Gastroesophageal sphincter (tissue), 4 donors: ENCODE measurements at regions not wholly inside any gene's neighbourhood (a gene's known extent, or its start where the extent isn't known, plus 50 kb on each side); places are given as distances from the start of the nearest gene placed in this dataset.

ENCODE experiments used
- ATAC-seq: fragments of 150-250 bp; one replicate; pipeline ENCODE4 v1.9.1; 2016; ENCODE audit warnings: mild to moderate bottlenecking, moderate library complexity
- H3K27ac ChIP-seq, 4 donors: fragments of 200-600 bp; sonication (generic) in 3 of 4; 1 replicate in 3 of 4; 2 replicates in 1 of 4; pipeline ENCODE4 v1.5.1; 2016 to 2019
- H3K27me3 ChIP-seq: fragments of 200-600 bp; sonication (generic); one replicate; pipeline ENCODE4 v1.5.1; 2019
- H3K36me3 ChIP-seq, 2 donors: fragments of 200-600 bp; sonication (generic); one replicate each; pipeline ENCODE4 v1.5.1; 2019; ENCODE audit warnings: control low read depth in 1 of 2
- H3K4me1 ChIP-seq, 3 donors: fragments of 200-600 bp; sonication (generic); 1 replicate in 2 of 3; 2 replicates in 1 of 3; pipeline ENCODE4 v1.5.1; 2016 to 2019; ENCODE audit warnings: control low read depth in 2 of 3
- H3K4me3 ChIP-seq, 2 donors: fragments of 200-600 bp; sonication (generic); one replicate each; pipeline ENCODE4 v1.5.1; 2019; ENCODE audit warnings: mild to moderate bottlenecking in 1 of 2, moderate library complexity in 1 of 2
- H3K9me3 ChIP-seq, 3 donors: fragments of 200-600 bp; sonication (generic); one replicate each; pipeline ENCODE4 v1.5.1; 2017 to 2019; ENCODE audit warnings: control low read depth in 2 of 3
- CTCF ChIP-seq, 4 experiments: fragments of 200-600 bp in 2 of 4; fragments of 450-650 bp in 2 of 4; sonication (generic) in 1 of 4; IDR thresholded peaks; one replicate each; pipeline ENCODE4 v1.5.1; 2017 to 2019; ENCODE audit warnings: antibody characterized with exemption in 4 of 4, mild to moderate bottlenecking in 2 of 4, moderate library complexity in 2 of 4
- EP300 ChIP-seq: sonication (generic); formaldehyde crosslinking; IDR thresholded peaks from one replicate; pipeline ENCODE4 v1.6.1; 2017; ENCODE audit warnings: antibody characterized with exemption, mild to moderate bottlenecking
- POLR2A ChIP-seq, 2 donors: fragments of 450-650 bp; IDR thresholded peaks; one replicate each; pipeline ENCODE4 v1.6.1; 2017; ENCODE audit warnings: antibody characterized with exemption in 2 of 2, mild to moderate bottlenecking in 2 of 2, moderate library complexity in 1 of 2
- POLR2AphosphoS5 ChIP-seq: sonication (generic); formaldehyde crosslinking; IDR thresholded peaks from one replicate; pipeline ENCODE4 v1.6.1; 2017; ENCODE audit warnings: antibody characterized with exemption
- whole genome bisulfite sequencing, 2 donors: methylation state at CpG; one replicate each; pipeline ENCODE4 v1.1.5; 2018; ENCODE audit warnings: low coverage in 1 of 2; 5-methylcytosine and 5-hydroxymethylcytosine counted together

- H3K27me3 ChIP-seq: no peaks in the 10 kb centered on the region
- ATAC-seq: no peak
- H3K4me3 ChIP-seq: no peak overlapping the region
- WGBS, 2 donors: 25 to 78% methylated on average over 4 of the region's 4 CpGs
- H3K4me1 ChIP-seq: peaks cover 0 to 30% (median 2%) of the 10 kb centered on the region in 3 donors
- no peaks in the 10 kb centered on the region for H3K36me3 ChIP-seq
- no peak for TF ChIP-seq CTCF (IDR thresholded peaks at IDR 0.05)
- TF ChIP-seq POLR2AphosphoS5: no peak
- TF ChIP-seq POLR2A (IDR thresholded peaks at IDR 0.05): no peak
- TF ChIP-seq EP300: no peak
- no peak overlapping the region for H3K27ac ChIP-seq
- no peaks in the 10 kb centered on the region for H3K9me3 ChIP-seq
These were observed 371.5 kb downstream of the TNS3 start for GRCh38 chr7:47210281-47210854.

- Histone ChIP-seq H3K36me3 (no peaks in the 10 kb centered on the region), H3K27me3 (no peaks in the 10 kb centered on the region), H3K4me3 (no peak overlapping the region), H3K27ac (no peak overlapping the region), H3K9me3 (no peaks in the 10 kb centered on the region), H3K4me1 (peaks cover 0 to 13% (median 0%) of the 10 kb centered on the region in 3 donors)
- no peak for ATAC-seq
- TF ChIP-seq POLR2A (IDR thresholded peaks at IDR 0.05) (no peak), POLR2AphosphoS5 (no peak), EP300 (no peak), CTCF (IDR thresholded peaks at IDR 0.05) (no peak)
- 49 to 63% methylated on average over 1 to 3 of the region's 3 CpGs for WGBS, 2 donors
These were observed 374.0 kb downstream of the TNS3 start for GRCh38 chr7:47207956-47208355.

- no peak for ATAC-seq
- 71 to 100% methylated on average over 1 to 2 of the region's 2 CpGs for WGBS, 2 donors
- Histone ChIP-seq H3K9me3 (no peaks in the 10 kb centered on the region), H3K4me1 (no peaks in the 10 kb centered on the region), H3K36me3 (no peaks in the 10 kb centered on the region), H3K27ac (no peak overlapping the region), H3K27me3 (no peaks in the 10 kb centered on the region), H3K4me3 (no peak overlapping the region)
- no peak for TF ChIP-seq EP300
- no peak for TF ChIP-seq POLR2A (IDR thresholded peaks at IDR 0.05)
- TF ChIP-seq CTCF (IDR thresholded peaks at IDR 0.05): no peak
- no peak for TF ChIP-seq POLR2AphosphoS5
These were observed 377.2 kb downstream of the TNS3 start for GRCh38 chr7:47204709-47205108.

GRCh38 chr7:47202146-47202783 is 379.6 kb downstream of the TNS3 start:
- Histone ChIP-seq H3K4me3 (no peak overlapping the region), H3K9me3 (no peaks in the 10 kb centered on the region), H3K27ac (no peak overlapping the region), H3K27me3 (no peaks in the 10 kb centered on the region), H3K36me3 (no peaks in the 10 kb centered on the region), H3K4me1 (no peaks in the 10 kb centered on the region)
- WGBS, 2 donors: 84 to 90% methylated on average over 6 to 7 of the region's 7 CpGs
- ATAC-seq: no peak
- TF ChIP-seq CTCF (IDR thresholded peaks at IDR 0.05): no peak
- no peak for TF ChIP-seq POLR2A (IDR thresholded peaks at IDR 0.05)
- TF ChIP-seq POLR2AphosphoS5: no peak
- no peak for TF ChIP-seq EP300

- TF ChIP-seq POLR2A (IDR thresholded peaks at IDR 0.05) (no peak), EP300 (no peak), POLR2AphosphoS5 (no peak)
- H3K27me3 ChIP-seq: no peaks in the 10 kb centered on the region
- no peaks in the 10 kb centered on the region for H3K36me3 ChIP-seq
- no peak for ATAC-seq
- no peak overlapping the region for H3K27ac ChIP-seq
- H3K9me3 ChIP-seq: no peaks in the 10 kb centered on the region
- WGBS, 2 donors: 100% methylated on average over 1 of the region's 1 CpG
- H3K4me1 ChIP-seq: peaks cover 0 to 6% (median 0%) of the 10 kb centered on the region in 3 donors
- no peak overlapping the region for H3K4me3 ChIP-seq
These were observed 383.8 kb downstream of the TNS3 start for GRCh38 chr7:47198159-47198558.
